ENCODE measurements at regions not wholly inside any gene's neighbourhood (a gene's known extent, or its start where the extent isn't known, plus 50 kb on each side); places are given as distances from the start of the nearest gene placed in this dataset.

DNA sequence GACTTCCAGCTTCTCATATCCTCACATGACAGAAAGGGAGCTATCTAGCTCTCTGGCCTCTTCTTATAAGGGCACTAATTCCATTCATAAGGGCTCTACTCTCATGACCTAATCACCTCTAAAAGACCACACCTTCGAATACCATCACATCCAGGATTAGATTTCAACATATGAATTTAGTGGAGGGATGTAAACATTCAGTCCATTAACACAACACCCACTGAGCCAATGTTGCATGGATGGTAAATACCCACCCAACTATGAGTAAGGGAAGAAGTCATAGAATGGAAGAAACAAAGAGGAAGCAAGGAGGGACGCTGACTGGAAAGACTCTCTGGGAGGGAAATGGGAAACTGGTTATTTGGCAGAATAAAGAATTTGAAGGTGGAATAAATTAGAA lies 112.6 kb upstream of the CCDC112 start:
- DNase-seq (ENCODE audit: low read depth, low spot score) = no peak

DNA sequence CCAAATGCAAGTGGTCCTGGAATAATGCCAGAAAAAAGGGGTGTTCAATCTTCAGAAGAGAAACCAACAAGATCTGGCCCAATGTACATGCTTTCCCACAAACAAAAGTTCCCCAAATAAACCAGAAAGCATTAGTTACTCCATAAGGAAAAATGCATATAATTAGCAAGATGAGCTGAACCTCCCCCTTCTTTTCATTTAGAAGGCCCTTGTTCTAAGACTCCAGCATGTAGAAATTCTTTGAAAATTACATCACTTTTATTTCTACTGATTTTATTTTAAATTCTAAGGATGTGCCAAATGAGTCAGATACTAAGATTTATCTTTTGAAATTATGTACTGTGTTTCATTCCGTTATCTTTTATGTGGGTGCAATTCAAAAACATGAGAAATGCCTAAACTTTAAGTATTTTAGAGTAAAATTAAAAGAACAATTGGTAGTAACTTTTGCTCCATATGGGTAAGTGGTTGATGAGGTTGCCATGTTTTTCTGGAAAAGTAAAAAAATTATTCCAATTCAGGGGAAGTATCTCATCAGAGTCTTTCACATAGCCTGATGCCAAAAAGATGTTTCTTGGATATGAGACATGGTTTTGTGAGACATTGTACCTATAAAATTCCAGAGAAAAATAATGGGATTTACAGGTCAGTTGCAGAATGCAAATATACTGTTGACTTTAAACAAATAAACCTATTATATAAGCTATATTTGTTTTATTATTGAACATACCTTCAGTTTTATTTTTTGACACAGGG lies 106.5 kb upstream of the CCDC112 start:
- no peak for DNase-seq (ENCODE audit: low read depth, low spot score)

DNA sequence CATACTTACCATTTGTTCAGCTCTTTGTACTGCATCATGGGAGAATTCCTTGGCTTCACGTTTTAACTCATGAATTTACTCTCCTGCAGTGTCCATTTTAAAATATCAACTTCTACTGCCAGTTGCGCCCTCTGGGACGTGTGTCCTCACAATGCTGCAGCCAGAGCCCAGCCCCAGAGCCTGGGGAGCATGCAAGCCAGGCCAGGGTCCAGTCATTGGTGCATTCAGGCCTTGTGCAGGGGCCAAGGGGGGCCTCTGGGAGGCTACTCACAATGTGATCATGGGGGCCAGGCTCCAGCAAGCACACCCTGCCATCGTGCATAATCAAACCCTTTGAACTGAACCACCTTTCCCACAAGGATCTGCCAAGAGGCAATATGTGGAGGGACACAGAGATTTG lies 105.6 kb upstream of the CCDC112 start:
- no peak for DNase-seq (ENCODE audit: low read depth, low spot score)

DNA sequence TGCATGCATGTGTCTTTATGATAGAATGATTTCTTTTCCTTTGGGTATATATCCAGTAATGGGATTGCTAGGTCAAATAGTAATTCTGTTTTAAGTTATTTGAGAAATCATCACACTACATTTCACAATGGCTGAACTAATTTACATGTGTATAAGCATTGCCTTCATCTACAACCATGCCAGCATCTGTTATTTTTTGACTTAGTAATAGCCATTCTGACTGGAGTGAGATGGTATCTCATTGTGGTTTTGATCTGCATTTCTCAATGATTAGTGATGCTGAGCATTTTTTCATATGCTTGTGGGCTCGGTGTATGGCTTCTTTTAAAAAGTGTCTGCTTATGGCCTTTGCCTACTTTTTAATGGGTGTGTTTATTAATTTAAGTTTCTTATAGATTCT lies 102.3 kb upstream of the CCDC112 start:
- no peak for DNase-seq (ENCODE audit: low read depth, low spot score)

DNA sequence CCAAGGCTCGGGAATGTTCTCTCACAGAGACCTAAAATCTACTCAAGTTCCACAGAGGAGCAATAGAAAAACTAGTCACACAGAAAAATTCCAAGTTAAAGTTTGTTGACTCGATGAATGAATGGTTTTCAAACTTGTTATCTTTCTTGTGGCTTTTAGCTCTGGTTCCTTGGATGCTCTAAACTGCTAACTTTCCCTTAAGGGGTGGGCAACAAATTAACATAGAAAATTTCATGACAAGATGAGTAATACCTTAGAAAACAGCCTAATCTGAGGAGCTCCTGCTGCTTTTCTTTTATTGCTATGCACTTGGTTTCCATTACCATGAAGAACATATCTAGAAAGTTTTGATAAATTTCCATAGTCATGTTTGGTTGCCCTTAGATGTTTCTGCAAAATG lies 100.2 kb upstream of the CCDC112 start:
- no peak for DNase-seq (ENCODE audit: low read depth, low spot score)

DNA sequence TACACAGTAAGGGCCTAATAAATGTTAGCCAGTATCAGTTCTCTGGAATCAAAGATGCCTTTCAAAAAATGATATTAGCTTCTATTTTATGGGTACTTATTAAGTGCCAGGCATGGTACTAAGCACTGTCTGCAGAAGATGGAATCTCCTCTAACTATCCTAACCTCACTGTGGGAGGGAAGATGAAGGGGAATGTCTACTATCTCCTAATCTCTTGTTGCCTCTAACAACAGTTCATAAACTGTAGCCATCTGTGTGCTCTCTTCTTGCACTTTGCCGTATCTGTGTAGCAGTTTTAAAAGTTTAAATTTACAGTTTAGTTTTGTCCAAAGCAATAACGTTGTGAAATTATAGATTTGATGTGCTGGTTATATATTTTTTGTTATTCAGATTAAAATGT lies 99.6 kb upstream of the CCDC112 start:
- no peak for DNase-seq (ENCODE audit: low read depth, low spot score)

DNA sequence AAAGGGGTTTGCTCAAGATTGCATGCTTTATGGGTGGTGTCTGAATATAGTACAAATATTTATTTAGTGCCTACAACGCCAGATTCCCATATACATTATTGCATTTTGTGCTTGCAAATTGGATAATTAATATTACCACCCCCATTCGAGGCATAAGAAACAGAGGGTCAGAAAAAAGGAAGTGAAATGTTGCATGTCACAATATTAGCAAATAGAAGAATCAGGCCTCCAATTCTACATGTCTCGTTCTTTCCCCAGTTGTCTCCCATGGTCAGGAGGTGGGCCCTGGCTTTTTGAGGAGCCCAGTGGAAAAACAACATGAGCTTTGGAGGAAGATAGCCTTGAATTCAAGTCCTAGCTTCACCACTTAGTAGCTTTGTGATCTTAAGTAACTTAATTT lies 98.1 kb upstream of the CCDC112 start:
- DNase-seq (ENCODE audit: low read depth, low spot score) = no peak

DNA sequence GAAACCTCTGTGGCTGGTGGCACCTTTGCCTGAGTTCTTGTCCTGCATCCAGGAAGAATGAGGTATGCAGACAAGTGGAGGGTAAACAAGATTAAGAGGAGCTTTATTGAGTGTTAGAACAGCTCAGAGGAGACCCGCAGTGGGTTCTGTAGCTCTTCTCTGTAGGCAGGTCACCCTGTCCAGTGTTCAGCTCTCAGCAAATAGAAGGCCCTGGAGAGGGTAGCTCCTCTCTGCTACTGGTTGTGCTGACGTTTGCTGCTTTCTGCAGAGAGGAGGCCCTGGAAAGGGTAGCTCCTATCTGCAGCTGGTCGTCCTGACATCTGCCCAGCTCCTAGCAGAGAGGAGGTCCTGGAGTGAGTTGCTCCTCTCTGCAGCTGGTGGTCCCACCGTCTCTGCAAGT lies 96.8 kb upstream of the CCDC112 start:
- DNase-seq (ENCODE audit: low read depth, low spot score) = no peak

DNA sequence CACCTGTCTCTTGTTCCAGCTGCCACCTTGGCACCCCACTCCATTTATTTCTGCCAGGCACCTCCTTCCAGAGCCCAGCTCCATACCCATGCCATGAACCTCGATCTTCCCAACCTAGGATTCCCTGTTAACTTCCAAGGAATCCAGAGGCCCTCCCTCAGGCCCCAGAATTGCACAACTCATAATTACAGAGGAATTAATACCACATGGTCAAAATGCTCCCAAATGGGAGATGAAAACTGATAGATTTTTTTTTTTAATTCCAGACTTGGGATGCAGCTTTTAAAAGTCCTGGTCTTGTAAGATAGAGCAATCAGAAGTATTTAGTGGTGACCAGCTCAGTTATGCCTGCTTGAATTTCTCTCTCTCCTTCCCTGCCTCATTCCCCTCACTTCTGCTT lies 96.2 kb upstream of the CCDC112 start:
- DNase-seq (ENCODE audit: low read depth, low spot score) = no peak

DNA sequence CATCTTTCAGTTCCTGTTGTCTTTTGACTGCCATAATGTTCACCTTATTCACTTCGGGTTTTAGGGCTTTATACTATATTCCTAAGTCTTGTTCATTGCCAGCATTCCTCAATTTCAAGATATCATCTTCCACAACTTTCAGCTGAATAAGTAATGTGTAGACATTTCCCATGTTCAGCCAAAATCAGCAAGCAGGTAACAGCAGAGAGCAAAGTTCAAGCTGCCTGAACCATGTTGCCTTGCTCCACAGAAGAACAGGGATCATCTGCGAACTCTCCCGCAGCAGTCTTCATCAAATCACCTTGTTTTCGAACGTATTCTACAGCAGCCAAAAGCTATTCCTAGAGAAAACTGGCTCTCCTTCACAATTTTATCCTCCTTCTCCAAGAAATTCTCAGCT lies 95.3 kb upstream of the CCDC112 start:
- no peak for DNase-seq (ENCODE audit: low read depth, low spot score)

DNA sequence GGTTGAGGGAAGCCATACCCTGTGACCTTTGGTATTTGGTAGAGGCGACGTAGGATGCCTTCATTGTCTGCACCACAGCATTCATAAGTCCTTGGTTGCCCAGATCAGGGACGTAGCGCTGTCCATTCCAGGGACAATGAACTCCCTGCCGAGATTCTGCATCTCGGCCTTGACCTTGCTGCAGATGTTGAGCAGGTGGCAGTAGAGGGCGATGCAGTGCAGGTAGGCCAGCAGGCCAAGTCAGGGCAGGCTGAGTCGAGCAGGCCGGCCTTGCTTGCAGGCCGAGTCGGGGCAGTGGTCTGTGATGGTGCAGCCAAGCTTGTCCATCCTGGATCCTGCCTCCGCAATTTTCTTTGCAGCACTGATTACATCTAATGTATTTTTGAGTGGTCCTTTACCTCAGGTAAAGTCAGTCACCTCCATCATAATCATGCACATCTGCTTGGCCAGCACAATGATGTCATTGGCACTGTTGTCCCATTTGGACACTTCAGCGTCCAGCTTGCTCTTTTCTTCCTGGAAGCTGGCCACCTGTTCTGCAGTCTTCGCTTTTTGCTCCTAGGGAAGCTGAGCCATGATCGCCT lies 93.4 kb upstream of the CCDC112 start:
- no peak for DNase-seq (ENCODE audit: low read depth, low spot score)

DNA sequence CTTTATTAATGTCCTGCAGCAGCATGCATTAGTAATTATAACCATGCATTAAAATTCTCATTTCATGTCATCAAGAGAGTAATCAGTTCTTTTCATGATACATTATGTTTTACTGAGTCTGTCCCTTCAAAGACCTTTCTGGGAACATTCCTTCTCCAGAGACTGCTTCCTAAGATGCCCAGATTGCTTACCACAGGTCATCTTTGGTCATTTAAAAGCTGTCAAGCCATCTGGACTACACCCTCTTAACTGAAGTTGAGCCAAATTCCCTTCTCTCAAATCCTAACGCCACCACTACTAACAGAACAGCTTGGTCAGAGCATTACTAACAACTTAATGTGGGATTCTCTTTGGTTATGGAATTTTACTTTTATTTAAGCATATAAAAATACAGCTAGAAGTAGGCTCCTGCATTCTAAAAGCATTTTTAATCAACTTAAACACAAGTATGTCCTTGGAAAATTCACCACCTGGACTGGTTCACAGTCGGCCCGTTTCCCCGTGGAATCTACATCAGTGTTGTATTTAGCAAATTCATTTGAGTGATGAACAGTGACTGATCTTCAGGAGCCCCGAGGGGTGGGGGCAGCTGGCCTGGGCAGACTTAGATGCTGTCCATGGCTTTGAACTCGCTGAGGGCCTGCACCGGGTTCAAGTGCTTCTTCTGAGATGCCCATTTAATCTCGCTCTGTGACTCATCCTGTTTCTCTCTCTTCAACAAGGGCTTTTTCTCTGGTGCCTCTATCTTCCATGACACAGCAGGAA lies 92.8 kb upstream of the CCDC112 start:
- no peak for DNase-seq (ENCODE audit: low read depth, low spot score)

DNA sequence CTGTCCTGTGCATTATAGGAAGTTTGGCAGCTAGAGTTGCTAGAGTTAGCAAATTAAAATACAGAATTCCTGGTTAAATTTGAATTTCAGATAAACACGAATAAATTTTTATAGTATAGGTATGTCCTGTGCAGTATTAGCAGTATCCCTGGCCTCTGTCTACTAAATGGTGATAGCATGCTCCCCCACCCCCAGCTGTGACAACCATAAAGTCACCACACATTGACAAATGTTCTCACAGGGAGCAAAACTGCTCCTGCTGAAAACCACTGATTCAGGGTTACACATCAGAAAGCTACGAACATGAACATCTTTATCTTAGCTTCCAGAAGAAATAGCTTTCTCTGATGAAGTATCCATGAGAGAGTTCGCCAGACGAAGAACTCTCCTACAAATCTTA lies 91.8 kb upstream of the CCDC112 start:
- no peak for DNase-seq (ENCODE audit: low read depth, low spot score)

DNA sequence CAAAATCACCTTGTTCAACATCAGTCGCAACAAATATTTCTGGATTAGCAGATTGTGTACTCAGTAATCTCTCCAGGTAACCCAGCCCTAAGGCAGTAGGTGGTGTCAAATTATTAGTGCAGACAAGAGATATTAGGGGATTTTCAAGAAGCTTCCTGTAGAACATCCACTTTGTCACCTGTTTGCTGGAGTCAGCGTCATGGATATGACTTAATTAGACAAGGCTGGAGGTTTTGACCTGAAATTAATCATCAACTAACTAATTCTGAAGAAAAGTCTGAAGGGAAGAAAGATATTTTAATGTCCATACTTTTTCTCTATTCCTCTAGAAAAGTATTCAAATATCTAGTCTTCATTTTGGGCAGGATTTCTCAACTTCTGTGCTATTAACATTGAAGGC lies 91.4 kb upstream of the CCDC112 start:
- DNase-seq (ENCODE audit: low read depth, low spot score) = no peak

DNA sequence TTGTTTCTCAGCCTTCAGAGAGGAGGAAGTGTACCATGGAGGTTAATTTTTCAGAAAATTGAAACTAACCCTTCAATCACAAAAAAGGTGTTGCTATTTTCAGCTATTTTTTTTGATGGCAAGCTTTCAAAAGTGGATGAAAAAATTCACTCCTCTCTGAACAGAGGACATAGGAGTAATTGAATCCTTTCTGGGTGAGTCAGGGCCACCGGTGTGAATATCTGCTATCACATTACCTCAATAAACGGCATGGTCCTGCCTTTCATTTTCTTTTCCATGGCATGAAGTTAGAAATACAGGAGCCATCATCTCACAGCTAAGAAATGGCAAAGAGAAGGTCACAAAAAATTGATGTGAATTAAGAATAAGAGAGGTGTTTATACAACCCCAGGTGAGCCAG lies 90.2 kb upstream of the CCDC112 start:
- no peak for DNase-seq (ENCODE audit: low read depth, low spot score)

DNA sequence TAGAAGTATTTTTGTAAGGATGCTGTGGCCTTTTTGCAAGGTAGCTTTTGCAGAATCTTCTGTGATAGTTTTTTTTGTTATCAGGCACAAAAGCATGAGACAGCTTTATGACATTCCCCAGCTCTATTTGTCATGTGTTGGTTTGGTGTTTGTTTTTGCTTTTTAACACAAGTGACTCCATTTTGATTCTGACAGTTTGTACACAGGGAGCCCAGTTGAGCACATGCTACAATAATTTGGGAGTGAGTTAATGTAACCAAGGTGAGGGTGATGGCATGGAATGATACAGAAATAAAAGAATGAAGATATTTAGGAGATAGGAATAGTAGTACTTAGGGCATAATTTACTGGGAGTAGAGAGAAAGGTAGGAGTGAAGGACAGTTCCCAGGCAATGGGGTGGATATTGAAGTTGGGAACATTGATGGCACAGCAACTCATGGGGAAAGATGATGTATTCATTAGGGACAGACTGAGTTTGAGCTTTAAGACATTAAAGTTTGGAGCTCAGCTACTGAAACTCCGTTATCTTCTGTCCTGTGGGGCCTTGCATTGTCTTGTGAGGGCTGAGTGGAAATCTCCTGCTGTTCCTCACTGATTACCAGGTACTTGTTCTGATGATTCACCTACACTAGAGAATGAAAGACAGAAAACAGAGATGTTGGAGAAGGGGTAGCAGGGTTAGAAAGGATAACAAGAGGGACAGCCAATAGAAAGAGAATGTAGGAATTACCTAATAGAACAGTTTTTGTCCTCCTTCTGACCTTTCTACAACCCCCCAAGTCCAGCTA lies 88.3 kb upstream of the CCDC112 start:
- DNase-seq (ENCODE audit: low read depth, low spot score) = no peak

DNA sequence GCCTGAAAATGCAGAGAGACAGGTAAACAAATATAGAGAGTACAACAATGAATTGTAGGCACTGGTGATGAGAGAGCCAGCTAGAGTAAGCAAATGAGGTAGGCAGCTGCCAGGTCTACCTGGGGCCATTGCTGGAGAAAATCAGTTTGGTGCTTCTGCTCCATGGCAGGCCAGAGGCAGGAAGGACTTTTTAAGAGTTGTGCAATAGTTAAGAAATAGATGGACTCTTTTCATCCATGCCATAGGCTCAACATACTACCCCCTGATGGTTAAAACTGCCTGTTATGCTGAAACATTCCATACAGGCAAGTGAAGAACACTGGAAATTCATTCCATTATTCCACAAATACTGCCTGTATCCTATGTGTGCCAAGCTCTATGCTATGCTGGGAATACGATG lies 86.5 kb upstream of the CCDC112 start:
- DNase-seq (ENCODE audit: low read depth, low spot score) = no peak

DNA sequence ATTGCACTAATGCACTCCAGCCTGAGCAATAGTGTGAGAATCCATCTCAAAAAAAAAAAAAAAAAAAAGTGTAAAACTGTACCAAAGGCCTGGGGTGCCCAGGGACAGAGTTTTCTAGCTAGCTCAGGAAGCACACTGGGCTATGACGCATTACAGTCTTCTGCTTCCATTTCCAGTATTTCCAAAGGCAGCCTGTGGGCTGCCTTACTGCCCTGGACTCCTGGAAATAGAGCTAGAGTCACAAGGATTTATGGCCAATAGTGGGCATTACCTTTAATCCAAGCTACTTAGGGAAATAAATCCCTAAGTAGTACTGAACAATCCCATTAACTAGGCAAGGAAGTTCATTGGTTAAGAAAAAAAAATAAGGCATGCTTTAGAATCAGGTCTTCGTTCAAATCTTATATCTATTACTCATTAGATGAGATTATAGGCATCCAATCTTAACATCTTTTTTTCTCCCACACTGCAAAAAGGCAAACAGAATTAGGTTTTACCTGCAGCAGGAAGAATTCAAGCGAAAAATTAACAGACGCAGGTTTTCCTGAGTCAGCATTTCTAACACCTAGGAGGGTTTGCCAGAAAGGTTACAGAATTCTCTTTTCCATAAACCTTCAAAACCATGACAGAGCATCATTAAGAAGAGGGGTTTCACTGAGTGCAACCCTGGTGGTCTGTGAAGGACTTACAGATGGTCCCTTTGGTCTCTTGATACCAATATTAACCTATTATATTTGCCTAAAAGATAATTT lies 85.6 kb upstream of the CCDC112 start:
- no peak for DNase-seq (ENCODE audit: low read depth, low spot score)

DNA sequence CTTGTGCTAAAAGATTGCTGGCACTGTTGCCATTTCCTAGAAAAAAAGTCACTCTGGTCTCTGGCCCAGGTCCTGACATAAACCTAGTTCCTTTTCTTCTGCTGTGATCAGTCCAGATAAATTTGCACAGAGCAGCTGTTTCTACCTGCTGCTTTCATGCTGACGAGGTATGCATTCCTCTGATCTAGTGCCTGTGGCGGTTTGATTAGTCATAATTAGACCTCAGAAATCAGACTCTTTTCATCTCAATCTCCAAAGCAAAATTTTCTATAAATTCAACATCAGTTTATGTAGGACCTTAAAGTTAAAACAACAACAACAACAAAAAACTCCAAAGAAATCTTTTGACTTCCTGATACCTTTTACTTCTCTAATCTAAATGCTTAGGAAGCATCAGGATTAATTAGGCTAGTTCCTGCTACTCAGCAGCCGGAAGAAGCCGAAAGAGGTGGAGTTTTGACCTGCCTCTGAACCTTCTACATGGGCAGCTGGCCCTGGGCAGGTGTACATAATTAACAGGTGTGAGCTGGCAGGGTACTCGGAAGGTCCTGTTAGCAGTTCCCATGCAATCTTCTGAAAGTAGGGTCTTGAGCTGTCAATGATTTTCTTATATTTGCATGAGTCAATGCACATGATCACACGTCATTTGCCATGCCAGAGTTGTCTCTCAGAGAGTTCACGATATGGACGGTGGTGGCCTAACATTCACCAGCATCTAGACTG lies 83.3 kb upstream of the CCDC112 start:
- no peak for DNase-seq (ENCODE audit: low read depth, low spot score)

DNA sequence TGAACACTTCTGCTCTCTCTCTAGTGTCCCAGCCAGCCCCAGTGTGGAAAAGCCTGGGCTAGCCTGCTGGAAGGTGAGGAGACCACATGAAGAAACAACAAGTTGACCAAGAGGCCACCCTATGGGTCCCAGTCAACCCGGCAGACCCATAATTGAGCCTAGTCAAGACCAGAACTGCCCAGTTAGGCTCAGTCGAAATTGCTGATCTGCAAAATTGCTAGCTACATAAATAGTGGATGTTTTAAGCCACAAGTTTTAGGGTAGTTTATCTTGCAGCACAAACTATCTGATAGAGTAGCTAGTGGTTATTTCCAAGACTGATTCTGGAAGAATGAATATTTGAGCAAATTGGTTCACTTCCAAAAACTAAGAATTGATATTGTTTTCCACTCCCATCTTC lies 82.3 kb upstream of the CCDC112 start:
- DNase-seq (ENCODE audit: low read depth, low spot score) = no peak
